ENCODE measurements at regions not wholly inside any gene's neighbourhood (a gene's known extent, or its start where the extent isn't known, plus 50 kb on each side); places are given as distances from the start of the nearest gene placed in this dataset.

DNA sequence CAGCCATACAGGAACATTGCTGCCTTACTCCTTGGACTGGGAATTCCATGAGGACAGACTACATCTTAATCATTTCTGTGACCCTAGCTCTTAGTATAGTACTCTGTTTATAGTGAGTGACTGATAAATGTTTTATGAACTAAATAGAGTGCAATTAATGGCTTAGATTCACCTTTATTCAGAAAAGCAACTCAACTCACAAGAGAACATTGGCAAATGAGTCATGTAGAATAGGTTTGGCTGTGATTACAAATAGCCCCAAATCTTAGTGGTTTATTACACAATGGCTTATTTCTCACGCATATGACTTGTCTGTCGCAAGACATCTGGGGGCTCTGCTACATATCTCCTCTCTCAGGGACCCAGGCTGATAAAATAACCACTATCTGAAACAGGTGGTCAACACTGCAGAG, 121.6 kb upstream of the KL start:
- WGBS (ENCODE audit: insufficient coverage, insufficient replicate concordance, low lambda C conversion rate, missing lambda C conversion rate), result 0% methylated on average over 2 of the region's 2 CpGs
- no peak overlapping the region for H3K27ac ChIP-seq (ENCODE audit: control insufficient read depth, insufficient read depth)
- H3K9me3 ChIP-seq (replicated peaks; ENCODE audit: control insufficient read depth, insufficient read depth, low read length), result no peaks in the 10 kb centered on the region
- in situ Hi-C loops (cut with MboI) (no loop called here), intact Hi-C loops (cut with micrococcal nuclease; ENCODE audit: unreplicated experiment) (no loop called here)
- DNase-seq (ENCODE audit: low read depth, low spot score) (no peak), ATAC-seq (no peak), FAIRE-seq (no peak)
- no peaks in the 10 kb centered on the region for H3K79me2 ChIP-seq (ENCODE audit: control insufficient read depth, insufficient read depth, low read length)
- no peaks in the 10 kb centered on the region for H4K20me1 ChIP-seq (ENCODE audit: control insufficient read depth, insufficient read depth)
- no peaks in the 10 kb centered on the region for H3K4me1 ChIP-seq (ENCODE audit: control insufficient read depth, insufficient read depth, low read length)
- ChIA-PET POLR2A (no interaction called here), RAD21 (ENCODE audit: unreplicated experiment) (no interaction called here), SMC1A (ENCODE audit: uncharacterized antibody, unreplicated experiment) (interaction anchor here (1.6 kb wide), 1 partner anchor 9 kb away, joined by 3 read pairs; no protein-coding TSS in a partner anchor), CTCF (no interaction called here)
- H3K36me3 ChIP-seq (ENCODE audit: control insufficient read depth in 2 of 2, insufficient read depth in 2 of 2, low read length in 1 of 2), result no peaks in the 10 kb centered on the region
- no peak overlapping the region for H2AFZ ChIP-seq (ENCODE audit: control insufficient read depth, low read depth, low read length)
- no peaks in the 10 kb centered on the region for H3K27me3 ChIP-seq (replicated peaks in 1 of 2; ENCODE audit: control insufficient read depth in 2 of 2, insufficient read depth in 2 of 2, low read length in 1 of 2)
- no peak overlapping the region for H3K9ac ChIP-seq (ENCODE audit: control insufficient read depth, insufficient read depth, low read length)
- H3K4me2 ChIP-seq (ENCODE audit: control insufficient read depth, insufficient read depth), result no peak overlapping the region
- no TSS peak for BruUV-seq (replicated peaks)
- H3K4me3 ChIP-seq, result no peak overlapping the region
- TF ChIP-seq FOXK2 (IDR thresholded peaks at IDR 0.05) (no peak), SPI1 (IDR thresholded peaks at IDR 0.05; ENCODE audit: borderline replicate concordance, insufficient read depth, low read depth, low read length) (no peak), DPF2 (IDR thresholded peaks at IDR 0.05) (no peak), SMC3 (IDR thresholded peaks at IDR 0.05; ENCODE audit: borderline replicate concordance, low read length) (no peak), ZZZ3 (IDR thresholded peaks at IDR 0.05; ENCODE audit: control insufficient read depth, insufficient read length, low read depth) (no peak), TBL1XR1 (IDR thresholded peaks at IDR 0.05; ENCODE audit: low read depth, low read length) (no peak), POLR2AphosphoS5 (IDR thresholded peaks at IDR 0.05; ENCODE audit: low read length) (no peak), NBN (IDR thresholded peaks at IDR 0.05) (no peak), SREBF2 (IDR thresholded peaks at IDR 0.05; ENCODE audit: low read length) (no peak), CBX3 (IDR thresholded peaks at IDR 0.05; ENCODE audit: borderline replicate concordance, low read depth) (no peak), TCF12 (IDR thresholded peaks at IDR 0.05; ENCODE audit: low read depth, low read length) (no peak), YBX1 (IDR thresholded peaks at IDR 0.05) (no peak), RAD21 (IDR thresholded peaks at IDR 0.05; ENCODE audit: insufficient read depth, low read depth, low read length) (no peak)
- TF ChIP-seq, protein P1, sequence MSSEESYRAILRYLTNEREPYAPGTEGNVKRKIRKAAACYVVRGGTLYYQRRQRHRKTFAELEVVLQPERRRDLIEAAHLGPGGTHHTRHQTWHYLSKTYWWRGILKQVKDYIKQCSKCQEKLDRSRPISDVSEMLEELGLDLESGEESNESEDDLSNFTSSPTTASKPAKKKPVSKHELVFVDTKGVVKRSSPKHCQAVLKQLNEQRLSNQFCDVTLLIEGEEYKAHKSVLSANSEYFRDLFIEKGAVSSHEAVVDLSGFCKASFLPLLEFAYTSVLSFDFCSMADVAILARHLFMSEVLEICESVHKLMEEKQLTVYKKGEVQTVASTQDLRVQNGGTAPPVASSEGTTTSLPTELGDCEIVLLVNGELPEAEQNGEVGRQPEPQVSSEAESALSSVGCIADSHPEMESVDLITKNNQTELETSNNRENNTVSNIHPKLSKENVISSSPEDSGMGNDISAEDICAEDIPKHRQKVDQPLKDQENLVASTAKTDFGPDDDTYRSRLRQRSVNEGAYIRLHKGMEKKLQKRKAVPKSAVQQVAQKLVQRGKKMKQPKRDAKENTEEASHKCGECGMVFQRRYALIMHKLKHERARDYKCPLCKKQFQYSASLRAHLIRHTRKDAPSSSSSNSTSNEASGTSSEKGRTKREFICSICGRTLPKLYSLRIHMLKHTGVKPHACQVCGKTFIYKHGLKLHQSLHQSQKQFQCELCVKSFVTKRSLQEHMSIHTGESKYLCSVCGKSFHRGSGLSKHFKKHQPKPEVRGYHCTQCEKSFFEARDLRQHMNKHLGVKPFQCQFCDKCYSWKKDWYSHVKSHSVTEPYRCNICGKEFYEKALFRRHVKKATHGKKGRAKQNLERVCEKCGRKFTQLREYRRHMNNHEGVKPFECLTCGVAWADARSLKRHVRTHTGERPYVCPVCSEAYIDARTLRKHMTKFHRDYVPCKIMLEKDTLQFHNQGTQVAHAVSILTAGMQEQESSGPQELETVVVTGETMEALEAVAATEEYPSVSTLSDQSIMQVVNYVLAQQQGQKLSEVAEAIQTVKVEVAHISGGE (CRISPR knock-in tag; IDR thresholded peaks at IDR 0.05), result no peak
- TF ChIP-seq, protein P2, sequence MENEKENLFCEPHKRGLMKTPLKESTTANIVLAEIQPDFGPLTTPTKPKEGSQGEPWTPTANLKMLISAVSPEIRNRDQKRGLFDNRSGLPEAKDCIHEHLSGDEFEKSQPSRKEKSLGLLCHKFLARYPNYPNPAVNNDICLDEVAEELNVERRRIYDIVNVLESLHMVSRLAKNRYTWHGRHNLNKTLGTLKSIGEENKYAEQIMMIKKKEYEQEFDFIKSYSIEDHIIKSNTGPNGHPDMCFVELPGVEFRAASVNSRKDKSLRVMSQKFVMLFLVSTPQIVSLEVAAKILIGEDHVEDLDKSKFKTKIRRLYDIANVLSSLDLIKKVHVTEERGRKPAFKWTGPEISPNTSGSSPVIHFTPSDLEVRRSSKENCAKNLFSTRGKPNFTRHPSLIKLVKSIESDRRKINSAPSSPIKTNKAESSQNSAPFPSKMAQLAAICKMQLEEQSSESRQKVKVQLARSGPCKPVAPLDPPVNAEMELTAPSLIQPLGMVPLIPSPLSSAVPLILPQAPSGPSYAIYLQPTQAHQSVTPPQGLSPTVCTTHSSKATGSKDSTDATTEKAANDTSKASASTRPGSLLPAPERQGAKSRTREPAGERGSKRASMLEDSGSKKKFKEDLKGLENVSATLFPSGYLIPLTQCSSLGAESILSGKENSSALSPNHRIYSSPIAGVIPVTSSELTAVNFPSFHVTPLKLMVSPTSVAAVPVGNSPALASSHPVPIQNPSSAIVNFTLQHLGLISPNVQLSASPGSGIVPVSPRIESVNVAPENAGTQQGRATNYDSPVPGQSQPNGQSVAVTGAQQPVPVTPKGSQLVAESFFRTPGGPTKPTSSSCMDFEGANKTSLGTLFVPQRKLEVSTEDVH (IDR thresholded peaks at IDR 0.05; ENCODE audit: low read depth, partially characterized antibody), result no peak
- TF ChIP-seq, protein P3, sequence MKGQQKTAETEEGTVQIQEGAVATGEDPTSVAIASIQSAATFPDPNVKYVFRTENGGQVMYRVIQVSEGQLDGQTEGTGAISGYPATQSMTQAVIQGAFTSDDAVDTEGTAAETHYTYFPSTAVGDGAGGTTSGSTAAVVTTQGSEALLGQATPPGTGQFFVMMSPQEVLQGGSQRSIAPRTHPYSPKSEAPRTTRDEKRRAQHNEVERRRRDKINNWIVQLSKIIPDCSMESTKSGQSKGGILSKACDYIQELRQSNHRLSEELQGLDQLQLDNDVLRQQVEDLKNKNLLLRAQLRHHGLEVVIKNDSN (IDR thresholded peaks at IDR 0.05; ENCODE audit: borderline replicate concordance, extremely low read length, insufficient read depth, low read depth, low read length), result no peak
- TF ChIP-seq, protein P4, sequence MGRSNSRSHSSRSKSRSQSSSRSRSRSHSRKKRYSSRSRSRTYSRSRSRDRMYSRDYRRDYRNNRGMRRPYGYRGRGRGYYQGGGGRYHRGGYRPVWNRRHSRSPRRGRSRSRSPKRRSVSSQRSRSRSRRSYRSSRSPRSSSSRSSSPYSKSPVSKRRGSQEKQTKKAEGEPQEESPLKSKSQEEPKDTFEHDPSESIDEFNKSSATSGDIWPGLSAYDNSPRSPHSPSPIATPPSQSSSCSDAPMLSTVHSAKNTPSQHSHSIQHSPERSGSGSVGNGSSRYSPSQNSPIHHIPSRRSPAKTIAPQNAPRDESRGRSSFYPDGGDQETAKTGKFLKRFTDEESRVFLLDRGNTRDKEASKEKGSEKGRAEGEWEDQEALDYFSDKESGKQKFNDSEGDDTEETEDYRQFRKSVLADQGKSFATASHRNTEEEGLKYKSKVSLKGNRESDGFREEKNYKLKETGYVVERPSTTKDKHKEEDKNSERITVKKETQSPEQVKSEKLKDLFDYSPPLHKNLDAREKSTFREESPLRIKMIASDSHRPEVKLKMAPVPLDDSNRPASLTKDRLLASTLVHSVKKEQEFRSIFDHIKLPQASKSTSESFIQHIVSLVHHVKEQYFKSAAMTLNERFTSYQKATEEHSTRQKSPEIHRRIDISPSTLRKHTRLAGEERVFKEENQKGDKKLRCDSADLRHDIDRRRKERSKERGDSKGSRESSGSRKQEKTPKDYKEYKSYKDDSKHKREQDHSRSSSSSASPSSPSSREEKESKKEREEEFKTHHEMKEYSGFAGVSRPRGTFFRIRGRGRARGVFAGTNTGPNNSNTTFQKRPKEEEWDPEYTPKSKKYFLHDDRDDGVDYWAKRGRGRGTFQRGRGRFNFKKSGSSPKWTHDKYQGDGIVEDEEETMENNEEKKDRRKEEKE (IDR thresholded peaks at IDR 0.05), result no peak
